COLO668 (cell line): ENCODE measurements at regions not wholly inside any gene's neighbourhood (a gene's known extent, or its start where the extent isn't known, plus 50 kb on each side); places are given as distances from the start of the nearest gene placed in this dataset.

Experiments
- DNase-seq: peaks from one replicate; lab custom pipeline; 2025; ENCODE audit not compliant: unreplicated experiment; lab: John Stamatoyannopoulos, UW

GRCh38 chr5:159420940-159421339, 90.7 kb upstream of the IL12B start:
- no peak for DNase-seq

- DNase-seq, result no peak
Observed at GRCh38 chr5:159422361-159422760, 92.1 kb upstream of the IL12B start.

GRCh38 chr5:159422910-159423309, 92.6 kb upstream of the IL12B start:
- no peak for DNase-seq

GRCh38 chr5:159424123-159424522, 93.8 kb upstream of the IL12B start:
- DNase-seq, result no peak

- DNase-seq, result no peak
Observed at GRCh38 chr5:159426694-159427093, 96.4 kb upstream of the IL12B start.

GRCh38 chr5:159427180-159428012, 97.1 kb upstream of the IL12B start:
- DNase-seq, result no peak

- DNase-seq, result no peak
Observed at GRCh38 chr5:159430361-159431012, 100.2 kb upstream of the IL12B start.

- no peak for DNase-seq
Observed at GRCh38 chr5:159435855-159436254, 105.6 kb upstream of the IL12B start.

GRCh38 chr5:159438092-159438491, 107.8 kb upstream of the IL12B start:
- DNase-seq, result no peak

GRCh38 chr5:159439002-159439401, 108.7 kb upstream of the IL12B start:
- DNase-seq, result no peak

- DNase-seq, result no peak
Observed at GRCh38 chr5:159440235-159440634, 109.9 kb upstream of the IL12B start.

- no peak for DNase-seq
Observed at GRCh38 chr5:159440968-159441367, 110.7 kb upstream of the IL12B start.

- no peak for DNase-seq
Observed at GRCh38 chr5:159441441-159441840, 111.2 kb upstream of the IL12B start.

- no peak for DNase-seq
Observed at GRCh38 chr5:159442206-159442850, 112.0 kb upstream of the IL12B start.

GRCh38 chr5:159444441-159445082, 114.3 kb upstream of the IL12B start:
- no peak for DNase-seq

- no peak for DNase-seq
Observed at GRCh38 chr5:159447116-159447515, 116.8 kb upstream of the IL12B start.

GRCh38 chr5:159448841-159449407, 118.6 kb upstream of the IL12B start:
- DNase-seq, result no peak

GRCh38 chr5:159449925-159450324, 119.6 kb upstream of the IL12B start:
- DNase-seq, result no peak

GRCh38 chr5:159450417-159450816, 120.1 kb upstream of the IL12B start:
- DNase-seq, result no peak

GRCh38 chr5:159451197-159452052, 121.1 kb upstream of the IL12B start:
- DNase-seq, result no peak
